ENCODE measurements at regions not wholly inside any gene's neighbourhood (a gene's known extent, or its start where the extent isn't known, plus 50 kb on each side); places are given as distances from the start of the nearest gene placed in this dataset.

DNA sequence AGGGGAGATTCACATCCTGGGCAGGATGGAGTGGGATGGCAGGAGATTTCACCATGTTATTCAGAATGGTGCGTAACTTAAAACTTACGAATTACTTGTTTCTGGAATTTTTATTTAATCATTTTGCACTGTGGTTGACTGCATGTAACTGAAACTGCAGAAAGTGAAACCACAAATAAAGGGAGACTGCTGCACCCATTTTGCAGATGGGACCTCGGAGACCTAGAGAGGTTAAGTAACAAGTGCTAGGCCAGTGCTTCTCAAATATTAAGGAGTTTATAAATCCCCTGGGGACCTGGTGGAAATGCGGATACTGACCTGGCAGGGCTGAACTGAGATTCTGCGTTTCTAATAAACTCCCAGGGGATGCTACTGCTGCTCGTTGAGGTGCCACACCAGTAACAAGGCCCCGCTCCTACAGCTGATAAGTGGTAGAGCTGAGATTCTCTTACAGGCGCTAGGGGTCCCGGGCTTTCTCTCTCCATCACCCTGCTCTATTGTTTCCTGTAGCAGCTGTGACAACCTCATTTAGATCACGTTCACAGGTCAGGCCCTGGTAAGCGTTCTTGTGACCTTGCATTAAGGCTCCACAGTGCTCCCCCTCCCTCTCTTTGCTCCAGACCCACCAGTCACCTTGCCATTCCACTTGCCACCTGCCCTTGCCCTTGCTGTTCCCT, 167.1 kb upstream of the CDH13 start (continued):
- no peak for TF ChIP-seq IRF2 (CRISPR knock-in tag; IDR thresholded peaks at IDR 0.05; ENCODE audit: borderline replicate concordance, low read depth)
- TF ChIP-seq FOXK1 (CRISPR knock-in tag; IDR thresholded peaks at IDR 0.05) = no peak

DNA sequence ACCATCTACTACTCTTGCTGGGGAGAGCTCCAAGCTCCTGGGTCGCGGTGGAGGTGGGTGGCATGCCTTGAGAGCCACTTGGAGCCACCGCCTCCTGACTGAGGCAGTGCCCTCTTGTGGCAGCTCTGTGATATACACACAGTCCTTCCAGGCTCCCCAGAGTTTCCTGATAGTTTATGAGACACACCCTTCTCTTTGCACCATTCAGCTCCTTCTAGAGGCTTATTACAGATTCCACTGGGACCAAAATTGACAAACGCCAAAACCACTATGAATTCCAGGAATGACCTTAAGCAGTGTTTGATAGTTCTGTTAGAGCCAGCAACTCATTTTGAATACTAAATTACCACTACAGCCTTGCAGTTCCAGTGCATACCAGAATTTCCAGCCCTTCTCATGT, 170.1 kb upstream of the CDH13 start:
- DNase-seq (ENCODE audit: low spot score) (peak; percentile 73), ATAC-seq (peak; percentile 98)
- Mint-ChIP-seq H3K27me3 (ENCODE audit: low read depth) (no peaks in the 10 kb centered on the region), H3K4me1 (no peaks in the 10 kb centered on the region; the same call in 1 of the 2 replicates), H3K27ac (no peak overlapping the region), H3K36me3 (no peaks in the 10 kb centered on the region), H3K4me3 (no peak overlapping the region), H3K9me3 (no peaks in the 10 kb centered on the region)
- ChIA-PET POLR2A (interaction anchor here (1.0 kb wide), 1 partner anchor 30 kb away, joined by 3 read pairs; no protein-coding TSS in a partner anchor), CTCF (interaction anchor here (0.6 to 4.7 kb wide), 65 partner anchors 9 to 759 kb away, joined by 3 to 106 read pairs (median 4); partner anchors contain the start of gene MPHOSPH6)
- no peak for TF ChIP-seq ZNF121 (CRISPR knock-in tag; IDR thresholded peaks at IDR 0.05)
- TF ChIP-seq, protein P1, sequence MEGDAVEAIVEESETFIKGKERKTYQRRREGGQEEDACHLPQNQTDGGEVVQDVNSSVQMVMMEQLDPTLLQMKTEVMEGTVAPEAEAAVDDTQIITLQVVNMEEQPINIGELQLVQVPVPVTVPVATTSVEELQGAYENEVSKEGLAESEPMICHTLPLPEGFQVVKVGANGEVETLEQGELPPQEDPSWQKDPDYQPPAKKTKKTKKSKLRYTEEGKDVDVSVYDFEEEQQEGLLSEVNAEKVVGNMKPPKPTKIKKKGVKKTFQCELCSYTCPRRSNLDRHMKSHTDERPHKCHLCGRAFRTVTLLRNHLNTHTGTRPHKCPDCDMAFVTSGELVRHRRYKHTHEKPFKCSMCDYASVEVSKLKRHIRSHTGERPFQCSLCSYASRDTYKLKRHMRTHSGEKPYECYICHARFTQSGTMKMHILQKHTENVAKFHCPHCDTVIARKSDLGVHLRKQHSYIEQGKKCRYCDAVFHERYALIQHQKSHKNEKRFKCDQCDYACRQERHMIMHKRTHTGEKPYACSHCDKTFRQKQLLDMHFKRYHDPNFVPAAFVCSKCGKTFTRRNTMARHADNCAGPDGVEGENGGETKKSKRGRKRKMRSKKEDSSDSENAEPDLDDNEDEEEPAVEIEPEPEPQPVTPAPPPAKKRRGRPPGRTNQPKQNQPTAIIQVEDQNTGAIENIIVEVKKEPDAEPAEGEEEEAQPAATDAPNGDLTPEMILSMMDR (IDR thresholded peaks at IDR 0.05) = peak; percentile 56

DNA sequence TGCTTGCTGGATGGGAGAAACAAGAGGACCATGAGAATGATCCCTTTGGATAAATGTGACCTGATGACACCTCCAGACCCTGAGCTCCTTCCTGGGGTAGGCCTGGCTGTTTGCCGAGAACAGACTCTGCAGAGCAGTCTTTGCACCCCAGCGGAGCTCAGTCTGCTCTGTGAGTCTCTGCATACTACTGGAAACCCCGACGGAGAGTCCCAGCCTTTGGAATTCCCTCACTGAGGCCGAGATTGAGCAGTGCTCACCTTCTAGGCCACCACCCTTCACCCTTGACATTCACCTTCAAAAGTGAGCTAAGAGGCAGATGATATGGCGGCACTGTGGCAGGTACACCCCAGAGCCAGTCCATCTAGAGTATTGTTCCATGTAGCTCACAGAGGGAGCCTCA, 172.2 kb upstream of the CDH13 start:
- Mint-ChIP-seq H3K27me3 (ENCODE audit: low read depth) (no peaks in the 10 kb centered on the region), H3K27ac (no peak overlapping the region), H3K9me3 (no peaks in the 10 kb centered on the region; the same call in 1 of the 2 replicates), H3K4me1 (no peaks in the 10 kb centered on the region; the same call in 1 of the 2 replicates), H3K36me3 (no peaks in the 10 kb centered on the region), H3K4me3 (no peak overlapping the region)
- DNase-seq (ENCODE audit: low spot score) (no peak), ATAC-seq (no peak)
- TF ChIP-seq RORB (CRISPR knock-in tag; IDR thresholded peaks at IDR 0.05) (no peak), ZNF121 (CRISPR knock-in tag; IDR thresholded peaks at IDR 0.05) (no peak), TP53 (CRISPR knock-in tag; IDR thresholded peaks at IDR 0.05) (no peak)
- TF ChIP-seq, protein P2, sequence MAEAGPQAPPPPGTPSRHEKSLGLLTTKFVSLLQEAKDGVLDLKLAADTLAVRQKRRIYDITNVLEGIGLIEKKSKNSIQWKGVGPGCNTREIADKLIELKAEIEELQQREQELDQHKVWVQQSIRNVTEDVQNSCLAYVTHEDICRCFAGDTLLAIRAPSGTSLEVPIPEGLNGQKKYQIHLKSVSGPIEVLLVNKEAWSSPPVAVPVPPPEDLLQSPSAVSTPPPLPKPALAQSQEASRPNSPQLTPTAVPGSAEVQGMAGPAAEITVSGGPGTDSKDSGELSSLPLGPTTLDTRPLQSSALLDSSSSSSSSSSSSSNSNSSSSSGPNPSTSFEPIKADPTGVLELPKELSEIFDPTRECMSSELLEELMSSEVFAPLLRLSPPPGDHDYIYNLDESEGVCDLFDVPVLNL (CRISPR knock-in tag; IDR thresholded peaks at IDR 0.05; ENCODE audit: borderline replicate concordance, low read depth) = no peak
- TF ChIP-seq, protein P3, sequence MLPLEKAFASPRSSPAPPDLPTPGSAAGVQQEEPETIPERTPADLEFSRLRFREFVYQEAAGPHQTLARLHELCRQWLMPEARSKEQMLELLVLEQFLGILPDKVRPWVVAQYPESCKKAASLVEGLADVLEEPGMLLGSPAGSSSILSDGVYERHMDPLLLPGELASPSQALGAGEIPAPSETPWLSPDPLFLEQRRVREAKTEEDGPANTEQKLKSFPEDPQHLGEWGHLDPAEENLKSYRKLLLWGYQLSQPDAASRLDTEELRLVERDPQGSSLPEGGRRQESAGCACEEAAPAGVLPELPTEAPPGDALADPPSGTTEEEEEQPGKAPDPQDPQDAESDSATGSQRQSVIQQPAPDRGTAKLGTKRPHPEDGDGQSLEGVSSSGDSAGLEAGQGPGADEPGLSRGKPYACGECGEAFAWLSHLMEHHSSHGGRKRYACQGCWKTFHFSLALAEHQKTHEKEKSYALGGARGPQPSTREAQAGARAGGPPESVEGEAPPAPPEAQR (CRISPR knock-in tag; IDR thresholded peaks at IDR 0.05) = no peak
- CTCF ChIA-PET = interaction anchor here (1.4 to 2.8 kb wide), 2 partner anchors 15 to 192 kb away, joined by 5 to 37 read pairs; no protein-coding TSS in a partner anchor
- POLR2A ChIA-PET = no interaction called here

DNA sequence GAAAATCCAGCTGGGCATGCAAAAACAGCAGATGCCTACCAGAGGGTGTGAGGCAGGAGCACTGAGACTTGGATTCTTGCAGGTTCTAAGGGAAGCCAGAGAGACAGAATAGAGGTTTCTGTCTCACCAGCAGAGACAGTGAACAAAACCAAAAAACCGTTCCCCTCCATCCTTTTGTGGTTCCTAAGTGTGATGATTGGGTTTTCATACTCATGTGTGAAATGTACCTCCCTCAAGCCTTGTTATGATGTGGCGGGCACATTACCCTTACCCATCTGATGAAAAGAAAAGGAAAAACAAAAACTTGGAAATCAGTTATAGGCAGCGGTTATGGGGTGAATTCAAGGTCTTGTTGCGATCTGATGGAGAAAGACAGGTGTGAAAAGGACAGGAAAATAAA, 172.6 kb upstream of the CDH13 start:
- TF ChIP-seq TP53 (CRISPR knock-in tag; IDR thresholded peaks at IDR 0.05) (no peak), FOXK1 (CRISPR knock-in tag; IDR thresholded peaks at IDR 0.05) (no peak), NR3C1 (CRISPR knock-in tag; conservative IDR thresholded peaks at IDR 0.05; ENCODE audit: low read depth) (no peak), RELA (CRISPR knock-in tag; IDR thresholded peaks at IDR 0.05; ENCODE audit: borderline replicate concordance) (no peak), ZNF219 (CRISPR knock-in tag; IDR thresholded peaks at IDR 0.05; ENCODE audit: borderline replicate concordance) (no peak), CREM (CRISPR knock-in tag; IDR thresholded peaks at IDR 0.05) (no peak), EMX1 (CRISPR knock-in tag; IDR thresholded peaks at IDR 0.05) (no peak)
- TF ChIP-seq, protein P4, sequence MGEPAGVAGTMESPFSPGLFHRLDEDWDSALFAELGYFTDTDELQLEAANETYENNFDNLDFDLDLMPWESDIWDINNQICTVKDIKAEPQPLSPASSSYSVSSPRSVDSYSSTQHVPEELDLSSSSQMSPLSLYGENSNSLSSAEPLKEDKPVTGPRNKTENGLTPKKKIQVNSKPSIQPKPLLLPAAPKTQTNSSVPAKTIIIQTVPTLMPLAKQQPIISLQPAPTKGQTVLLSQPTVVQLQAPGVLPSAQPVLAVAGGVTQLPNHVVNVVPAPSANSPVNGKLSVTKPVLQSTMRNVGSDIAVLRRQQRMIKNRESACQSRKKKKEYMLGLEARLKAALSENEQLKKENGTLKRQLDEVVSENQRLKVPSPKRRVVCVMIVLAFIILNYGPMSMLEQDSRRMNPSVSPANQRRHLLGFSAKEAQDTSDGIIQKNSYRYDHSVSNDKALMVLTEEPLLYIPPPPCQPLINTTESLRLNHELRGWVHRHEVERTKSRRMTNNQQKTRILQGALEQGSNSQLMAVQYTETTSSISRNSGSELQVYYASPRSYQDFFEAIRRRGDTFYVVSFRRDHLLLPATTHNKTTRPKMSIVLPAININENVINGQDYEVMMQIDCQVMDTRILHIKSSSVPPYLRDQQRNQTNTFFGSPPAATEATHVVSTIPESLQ (CRISPR knock-in tag; IDR thresholded peaks at IDR 0.05) = no peak
- TF ChIP-seq, protein P5, sequence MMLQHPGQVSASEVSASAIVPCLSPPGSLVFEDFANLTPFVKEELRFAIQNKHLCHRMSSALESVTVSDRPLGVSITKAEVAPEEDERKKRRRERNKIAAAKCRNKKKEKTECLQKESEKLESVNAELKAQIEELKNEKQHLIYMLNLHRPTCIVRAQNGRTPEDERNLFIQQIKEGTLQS (CRISPR knock-in tag; conservative IDR thresholded peaks at IDR 0.05) = no peak
- TF ChIP-seq, protein P6, sequence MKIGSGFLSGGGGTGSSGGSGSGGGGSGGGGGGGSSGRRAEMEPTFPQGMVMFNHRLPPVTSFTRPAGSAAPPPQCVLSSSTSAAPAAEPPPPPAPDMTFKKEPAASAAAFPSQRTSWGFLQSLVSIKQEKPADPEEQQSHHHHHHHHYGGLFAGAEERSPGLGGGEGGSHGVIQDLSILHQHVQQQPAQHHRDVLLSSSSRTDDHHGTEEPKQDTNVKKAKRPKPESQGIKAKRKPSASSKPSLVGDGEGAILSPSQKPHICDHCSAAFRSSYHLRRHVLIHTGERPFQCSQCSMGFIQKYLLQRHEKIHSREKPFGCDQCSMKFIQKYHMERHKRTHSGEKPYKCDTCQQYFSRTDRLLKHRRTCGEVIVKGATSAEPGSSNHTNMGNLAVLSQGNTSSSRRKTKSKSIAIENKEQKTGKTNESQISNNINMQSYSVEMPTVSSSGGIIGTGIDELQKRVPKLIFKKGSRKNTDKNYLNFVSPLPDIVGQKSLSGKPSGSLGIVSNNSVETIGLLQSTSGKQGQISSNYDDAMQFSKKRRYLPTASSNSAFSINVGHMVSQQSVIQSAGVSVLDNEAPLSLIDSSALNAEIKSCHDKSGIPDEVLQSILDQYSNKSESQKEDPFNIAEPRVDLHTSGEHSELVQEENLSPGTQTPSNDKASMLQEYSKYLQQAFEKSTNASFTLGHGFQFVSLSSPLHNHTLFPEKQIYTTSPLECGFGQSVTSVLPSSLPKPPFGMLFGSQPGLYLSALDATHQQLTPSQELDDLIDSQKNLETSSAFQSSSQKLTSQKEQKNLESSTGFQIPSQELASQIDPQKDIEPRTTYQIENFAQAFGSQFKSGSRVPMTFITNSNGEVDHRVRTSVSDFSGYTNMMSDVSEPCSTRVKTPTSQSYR (CRISPR knock-in tag; IDR thresholded peaks at IDR 0.05) = no peak
- Mint-ChIP-seq H3K4me1 (no peaks in the 10 kb centered on the region; the same call in 1 of the 2 replicates), H3K36me3 (no peaks in the 10 kb centered on the region), H3K27me3 (ENCODE audit: low read depth) (no peaks in the 10 kb centered on the region), H3K9me3 (peaks cover 3% of the 10 kb centered on the region; the same call in 1 of the 2 replicates), H3K4me3 (no peak overlapping the region), H3K27ac (no peak overlapping the region)
- POLR2A ChIA-PET = no interaction called here
- DNase-seq (ENCODE audit: low spot score) (no peak), ATAC-seq (no peak)
- CTCF ChIA-PET = interaction anchor here (1.4 kb wide), 1 partner anchor 191 kb away, joined by 5 read pairs; no protein-coding TSS in a partner anchor
